ACC112 (cell line): ENCODE measurements at regions not wholly inside any gene's neighbourhood (a gene's known extent, or its start where the extent isn't known, plus 50 kb on each side); places are given as distances from the start of the nearest gene placed in this dataset.

Experiments used
- H2AFZ ChIP-seq: fragments of 200-600 bp; sonication (generic); one replicate; pipeline ENCODE4 v1.6.0; 2017; ENCODE audit warnings: antibody characterized with exemption, low read length; ENCODE audit not compliant: unreplicated experiment
- H3K27ac ChIP-seq: fragments of 200-600 bp; sonication (generic); 2 replicates; pipeline ENCODE4 v1.5.1; 2014; ENCODE audit warnings: low read depth, mild to moderate bottlenecking, antibody characterized with exemption, low read length, moderate library complexity
- H3K27me3 ChIP-seq: fragments of 200-600 bp; sonication (generic); 2 replicates; pipeline ENCODE4 v1.6.1; 2014; ENCODE audit warnings: mild to moderate bottlenecking, antibody characterized with exemption, low read length, moderate library complexity, mixed read lengths; ENCODE audit not compliant: insufficient read depth
- H3K36me3 ChIP-seq: fragments of 200-600 bp; sonication (generic); 2 replicates; pipeline ENCODE4 v1.6.1; 2016; ENCODE audit warnings: mild to moderate bottlenecking, antibody characterized with exemption, low read length, moderate library complexity, mixed read lengths; ENCODE audit not compliant: insufficient read depth
- H3K4me1 ChIP-seq: fragments of 200-600 bp; sonication (generic); one replicate; pipeline ENCODE4 v1.6.1; 2016; ENCODE audit warnings: low read length, mixed read lengths; ENCODE audit not compliant: insufficient read depth, unreplicated experiment, control insufficient read depth
- H3K4me3 ChIP-seq: fragments of 200-600 bp; sonication (generic); 2 replicates; pipeline ENCODE4 v1.5.1; 2014; ENCODE audit warnings: mild to moderate bottlenecking, low read depth, low read length
- H3K79me2 ChIP-seq: fragments of 200-600 bp; sonication (generic); one replicate; pipeline ENCODE4 v1.6.0; 2016; ENCODE audit warnings: low read length; ENCODE audit not compliant: control insufficient read depth, unreplicated experiment, insufficient read depth

- Histone ChIP-seq H3K79me2 (no peaks in the 10 kb centered on the region), H3K4me1 (no peaks in the 10 kb centered on the region), H2AFZ (no peak overlapping the region), H3K36me3 (no peaks in the 10 kb centered on the region), H3K4me3 (no peak overlapping the region), H3K27ac (no peak overlapping the region), H3K27me3 (no peaks in the 10 kb centered on the region)
Measured at GRCh38 chr7:83806538-83806937, 157.6 kb upstream of the SEMA3E start.

GRCh38 chr7:83799333-83799732 lies 150.4 kb upstream of the SEMA3E start:
- no peak overlapping the region for H3K4me3 ChIP-seq
- no peak overlapping the region for H2AFZ ChIP-seq
- H3K79me2 ChIP-seq, result no peaks in the 10 kb centered on the region
- H3K4me1 ChIP-seq, result no peaks in the 10 kb centered on the region
- H3K27me3 ChIP-seq, result no peaks in the 10 kb centered on the region
- H3K36me3 ChIP-seq, result no peaks in the 10 kb centered on the region
- H3K27ac ChIP-seq, result no peak overlapping the region

GRCh38 chr7:83798489-83798888 lies 149.6 kb upstream of the SEMA3E start:
- Histone ChIP-seq H3K27me3 (no peaks in the 10 kb centered on the region), H3K36me3 (no peaks in the 10 kb centered on the region), H3K4me3 (no peak overlapping the region), H3K79me2 (no peaks in the 10 kb centered on the region), H3K27ac (no peak overlapping the region), H2AFZ (no peak overlapping the region), H3K4me1 (no peaks in the 10 kb centered on the region)

GRCh38 chr7:83796760-83797159 lies 147.8 kb upstream of the SEMA3E start:
- Histone ChIP-seq H3K27me3 (no peaks in the 10 kb centered on the region), H3K27ac (no peak overlapping the region), H3K79me2 (no peaks in the 10 kb centered on the region), H2AFZ (no peak overlapping the region), H3K4me1 (no peaks in the 10 kb centered on the region), H3K4me3 (no peak overlapping the region), H3K36me3 (no peaks in the 10 kb centered on the region)

GRCh38 chr7:83794829-83795228 lies 145.9 kb upstream of the SEMA3E start:
- H3K36me3 ChIP-seq, result no peaks in the 10 kb centered on the region
- H2AFZ ChIP-seq, result no peak overlapping the region
- H3K27ac ChIP-seq, result no peak overlapping the region
- H3K27me3 ChIP-seq, result no peaks in the 10 kb centered on the region
- no peak overlapping the region for H3K4me3 ChIP-seq
- no peaks in the 10 kb centered on the region for H3K4me1 ChIP-seq
- no peaks in the 10 kb centered on the region for H3K79me2 ChIP-seq

GRCh38 chr7:83793558-83793957 lies 144.6 kb upstream of the SEMA3E start:
- no peaks in the 10 kb centered on the region for H3K79me2 ChIP-seq
- no peak overlapping the region for H2AFZ ChIP-seq
- H3K36me3 ChIP-seq, result no peaks in the 10 kb centered on the region
- no peak overlapping the region for H3K27ac ChIP-seq
- no peak overlapping the region for H3K4me3 ChIP-seq
- H3K4me1 ChIP-seq, result no peaks in the 10 kb centered on the region
- H3K27me3 ChIP-seq, result no peaks in the 10 kb centered on the region

GRCh38 chr7:83791737-83792136 lies 142.8 kb upstream of the SEMA3E start:
- Histone ChIP-seq H3K4me3 (no peak overlapping the region), H3K27me3 (no peaks in the 10 kb centered on the region), H3K27ac (no peak overlapping the region), H3K36me3 (no peaks in the 10 kb centered on the region), H3K79me2 (no peaks in the 10 kb centered on the region), H2AFZ (no peak overlapping the region), H3K4me1 (no peaks in the 10 kb centered on the region)

GRCh38 chr7:83786858-83787257 lies 137.9 kb upstream of the SEMA3E start:
- Histone ChIP-seq H3K27me3 (no peaks in the 10 kb centered on the region), H3K4me3 (no peak overlapping the region), H3K36me3 (no peaks in the 10 kb centered on the region)

GRCh38 chr7:83782628-83783027 lies 133.7 kb upstream of the SEMA3E start:
- no peaks in the 10 kb centered on the region for H3K36me3 ChIP-seq

More at GRCh38 chr7:83786858-83787257, 137.9 kb upstream of the SEMA3E start:
- Histone ChIP-seq H2AFZ (no peak overlapping the region), H3K27ac (no peak overlapping the region), H3K79me2 (no peaks in the 10 kb centered on the region), H3K4me1 (peaks cover 12% of the 10 kb centered on the region)

GRCh38 chr7:83778073-83778443 lies 129.1 kb upstream of the SEMA3E start:
- no peaks in the 10 kb centered on the region for H3K79me2 ChIP-seq
- H3K27ac ChIP-seq, result no peak overlapping the region
- H3K4me1 ChIP-seq, result peaks cover 11% of the 10 kb centered on the region
- no peaks in the 10 kb centered on the region for H3K27me3 ChIP-seq
- H3K36me3 ChIP-seq, result no peaks in the 10 kb centered on the region
- no peak overlapping the region for H3K4me3 ChIP-seq
- H2AFZ ChIP-seq, result no peak overlapping the region

More at GRCh38 chr7:83782628-83783027, 133.7 kb upstream of the SEMA3E start:
- H3K79me2 ChIP-seq, result no peaks in the 10 kb centered on the region
- no peak overlapping the region; the same call in 1 of the 2 replicates for H3K27ac ChIP-seq
- H3K4me1 ChIP-seq, result peaks cover 12% of the 10 kb centered on the region
- H3K27me3 ChIP-seq, result no peaks in the 10 kb centered on the region
- H3K4me3 ChIP-seq, result no peak overlapping the region
- H2AFZ ChIP-seq, result no peak overlapping the region

GRCh38 chr7:83777406-83778072 lies 128.6 kb upstream of the SEMA3E start:
- Histone ChIP-seq H3K4me1 (peaks cover 7% of the 10 kb centered on the region), H2AFZ (no peak overlapping the region), H3K36me3 (no peaks in the 10 kb centered on the region), H3K27me3 (no peaks in the 10 kb centered on the region), H3K79me2 (no peaks in the 10 kb centered on the region), H3K27ac (no peak overlapping the region), H3K4me3 (no peak overlapping the region)
